ENCODE measurements at regions not wholly inside any gene's neighbourhood (a gene's known extent, or its start where the extent isn't known, plus 50 kb on each side); places are given as distances from the start of the nearest gene placed in this dataset.
"Not testable (repeated sequence)": the region's sequence is repeated elsewhere in the genome, so short reads cannot be mapped to it uniquely, and the experiment has no call there.

DNA sequence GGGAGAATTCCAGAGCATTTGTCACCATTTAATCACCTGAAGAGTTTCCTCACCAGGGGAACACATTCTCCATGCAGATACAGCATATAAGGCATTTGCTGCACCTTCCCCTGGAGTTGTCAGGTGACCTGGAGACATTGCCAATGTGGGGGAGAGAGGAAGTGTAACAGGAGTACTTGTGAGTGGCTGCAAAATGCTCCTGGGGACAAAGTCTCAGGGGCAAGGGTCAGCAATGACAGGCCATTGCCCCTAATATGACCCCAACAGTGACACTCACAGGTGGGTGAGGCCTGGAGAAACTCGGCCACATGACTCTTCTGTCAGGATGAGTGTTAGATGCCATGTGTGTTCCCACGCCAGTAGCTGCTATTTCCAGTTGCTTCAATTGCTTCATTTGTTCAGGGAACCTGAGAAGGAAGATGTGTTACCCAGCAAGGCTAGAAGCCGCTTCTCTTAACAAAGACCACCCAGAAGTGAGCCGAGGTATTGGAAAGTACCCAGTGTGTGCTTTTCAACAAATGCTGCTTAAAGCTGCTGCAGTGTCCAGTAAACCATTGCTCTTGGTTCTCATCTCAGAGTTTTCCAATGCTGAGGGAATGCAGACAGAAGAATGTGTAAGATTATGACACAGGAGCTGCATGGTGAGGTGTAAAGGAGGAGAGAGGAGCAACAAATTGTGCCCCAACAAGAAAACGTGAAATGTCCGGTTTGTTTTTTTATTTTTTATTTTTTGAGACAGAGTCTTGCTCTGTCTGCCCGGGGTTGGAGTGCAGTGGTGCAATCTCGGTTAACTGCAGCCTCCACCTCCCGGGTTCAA is 128.2 kb upstream of the SLC44A1 start:
- no peak for DNase-seq

DNA sequence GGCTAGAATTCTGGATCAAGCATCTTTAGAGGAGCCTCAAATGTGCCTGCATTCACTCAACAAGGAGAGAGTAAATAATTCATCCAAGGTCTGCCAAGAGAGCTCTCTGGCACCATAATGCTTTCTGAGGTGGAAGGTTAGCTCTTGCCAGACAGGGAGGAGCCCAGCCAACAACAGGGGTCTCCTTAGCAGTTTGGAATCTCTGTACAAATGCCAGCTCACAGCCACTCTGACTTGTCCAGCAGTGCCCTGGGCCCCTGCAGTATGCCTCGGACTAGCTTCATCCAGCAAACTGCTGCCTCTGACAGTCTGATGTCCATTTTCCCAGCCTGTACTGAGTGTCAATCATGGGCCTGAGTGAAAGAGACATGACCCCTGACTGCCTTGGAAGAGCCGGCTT is 127.2 kb upstream of the SLC44A1 start:
- no peak for DNase-seq

- no peak for DNase-seq
These were observed 125.8 kb upstream of the SLC44A1 start for GRCh38 chr9:105118636-105119035.

DNA sequence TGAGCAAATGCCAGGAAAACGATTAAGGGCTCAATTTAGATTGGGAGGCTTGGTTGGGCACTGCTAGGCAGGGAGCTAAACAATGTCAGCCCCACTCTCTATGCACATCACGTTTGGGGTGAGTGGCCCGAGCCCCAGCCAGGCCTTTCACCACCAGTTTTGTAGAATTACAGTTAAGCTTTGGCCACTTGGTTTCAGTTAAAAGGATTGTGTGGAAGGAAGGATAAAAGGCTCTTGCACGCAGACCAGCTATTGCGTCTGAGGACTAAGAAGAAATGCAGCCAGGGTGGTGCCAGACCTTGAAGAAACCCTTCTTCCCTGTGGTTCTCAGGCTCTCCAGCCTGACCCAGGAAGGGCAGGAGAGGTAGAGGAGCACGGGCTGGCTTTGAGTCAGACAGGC is 125.3 kb upstream of the SLC44A1 start:
- no peak for DNase-seq

DNA sequence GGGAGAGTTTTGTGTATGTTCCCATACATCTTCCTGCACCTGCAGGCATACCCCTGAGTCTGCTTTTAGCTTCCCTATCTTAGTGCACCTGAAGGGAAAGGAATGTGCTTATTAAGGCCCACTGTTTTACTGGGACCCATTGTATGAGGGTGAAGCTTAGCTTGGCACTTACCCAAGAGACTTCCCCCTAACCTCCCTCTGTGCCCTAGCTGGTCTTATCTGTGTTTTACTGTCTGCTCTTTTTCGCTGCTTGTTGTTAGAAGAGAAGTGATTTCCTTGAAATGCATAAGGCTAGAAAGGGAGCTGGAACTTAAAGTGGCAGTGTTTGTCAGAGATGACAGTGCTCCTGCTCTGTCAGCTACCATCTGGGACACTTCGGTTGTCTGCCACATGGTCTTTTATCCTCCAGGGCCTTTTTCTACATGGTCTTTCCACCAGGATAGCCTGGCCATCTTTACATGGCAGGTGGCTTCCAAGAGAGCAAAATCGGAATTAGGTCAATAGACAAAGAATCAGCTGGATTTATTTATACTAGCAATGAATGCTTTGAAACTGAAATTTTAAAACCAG is 122.5 kb upstream of the SLC44A1 start:
- no peak for DNase-seq

DNA sequence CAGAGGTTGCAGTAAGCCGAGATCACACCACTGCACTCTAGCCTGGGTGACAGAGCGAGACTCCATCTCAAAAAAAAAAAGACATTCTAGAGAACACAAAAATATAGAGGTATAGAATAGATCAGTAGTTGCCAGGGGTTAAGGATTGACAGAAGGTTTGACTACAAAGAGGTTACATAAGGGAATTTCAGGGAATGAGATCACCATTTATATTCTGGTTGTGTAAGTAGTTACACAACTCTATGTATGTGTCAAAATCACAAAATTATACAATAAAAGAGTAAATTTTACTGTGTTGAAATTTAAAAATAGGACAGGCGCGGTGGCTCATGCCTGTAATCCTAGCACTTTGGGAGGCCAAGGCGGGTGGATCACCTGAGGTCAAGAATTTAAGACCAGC is 119.9 kb upstream of the SLC44A1 start:
- DNase-seq, result not testable (repeated sequence)

DNA sequence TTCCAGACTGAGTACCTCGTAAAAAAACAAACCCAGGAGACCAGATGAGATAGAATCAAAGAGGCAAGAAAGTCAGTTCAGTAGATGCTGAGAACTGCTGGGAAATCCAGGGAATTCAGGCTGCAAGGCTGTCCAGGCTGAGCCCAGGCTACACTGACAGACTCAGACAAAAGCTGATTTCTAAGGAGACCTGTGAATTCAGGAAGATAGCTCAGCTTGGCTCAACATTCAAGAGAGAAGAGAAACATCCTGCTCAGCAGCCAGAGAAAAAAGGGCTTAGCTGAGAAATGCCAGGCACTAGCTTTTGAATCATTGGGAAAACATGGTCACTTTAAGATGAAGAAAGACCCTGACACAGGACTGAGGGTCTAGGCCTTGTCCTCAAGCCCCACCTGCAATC is 118.2 kb upstream of the SLC44A1 start:
- no peak for DNase-seq

GRCh38 chr9:105127863-105128220 is 116.6 kb upstream of the SLC44A1 start:
- peak; percentile 30 to 43 for DNase-seq

GRCh38 chr9:105128908-105129600 is 115.4 kb upstream of the SLC44A1 start:
- no peak for DNase-seq

DNA sequence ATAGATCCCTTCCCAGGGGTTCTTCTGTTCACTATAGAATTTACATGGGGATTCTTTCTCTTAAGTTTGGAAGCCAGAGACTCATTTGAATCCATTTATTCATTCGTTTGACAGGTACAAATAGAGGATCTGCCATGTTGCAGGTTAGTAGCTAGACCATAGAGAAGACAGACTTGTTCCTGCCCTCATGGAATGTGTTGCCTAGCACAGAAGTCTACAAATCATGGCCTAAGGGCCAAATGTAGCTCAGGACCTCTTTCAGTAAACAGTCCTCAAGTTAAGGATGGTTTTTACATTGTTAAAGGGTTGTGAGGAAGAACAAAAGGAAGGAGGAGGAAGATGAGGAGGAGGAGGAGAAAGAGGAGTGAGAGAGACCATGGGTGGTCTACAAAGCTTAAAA is 114.7 kb upstream of the SLC44A1 start:
- no peak for DNase-seq

- no peak for DNase-seq
These were observed 112.5 kb upstream of the SLC44A1 start for GRCh38 chr9:105131981-105132380.

DNA sequence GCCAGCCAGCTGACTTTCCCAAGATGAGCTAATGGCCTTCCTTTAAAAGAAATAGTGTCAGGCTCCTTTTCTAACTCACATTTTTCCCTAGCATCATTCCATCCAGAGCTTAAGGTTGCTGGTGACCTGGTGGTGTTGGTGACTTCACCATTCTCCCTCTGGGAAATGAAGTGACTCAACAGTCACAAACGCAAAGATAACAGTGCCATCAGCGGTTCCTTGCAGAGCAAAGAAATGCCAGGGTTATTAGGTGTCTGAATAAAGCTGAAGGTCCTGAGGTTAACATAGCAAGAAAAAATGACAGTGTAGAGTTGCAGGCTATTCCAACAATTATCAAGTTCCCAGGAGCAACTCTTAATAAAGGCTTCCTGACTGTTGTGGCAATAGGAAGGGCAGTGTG is 111.8 kb upstream of the SLC44A1 start:
- no peak for DNase-seq

DNA sequence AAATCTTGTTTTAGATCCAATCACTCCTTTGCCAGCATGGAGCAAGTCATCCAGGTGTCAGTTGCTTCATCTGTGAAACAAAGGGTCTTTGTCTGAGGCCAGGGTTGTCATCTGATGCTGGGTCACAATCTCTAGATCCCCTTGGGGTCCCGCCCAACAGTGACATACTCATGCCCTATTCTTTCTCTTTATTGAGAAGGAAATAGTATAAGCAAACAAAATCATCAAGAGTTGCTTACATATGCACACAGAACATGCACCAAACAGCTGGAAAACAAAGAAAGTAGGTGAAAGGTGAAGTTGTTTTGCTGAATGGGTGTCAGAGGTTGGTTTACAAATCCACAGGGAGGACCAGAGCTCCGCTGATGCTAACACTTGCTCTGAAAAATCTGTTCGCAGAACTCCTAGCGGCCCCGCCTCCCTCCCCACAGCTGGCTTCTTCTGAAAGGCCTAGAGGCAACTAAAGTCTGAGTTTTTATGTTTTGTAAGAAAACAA is 106.1 kb upstream of the SLC44A1 start:
- DNase-seq, result no peak

GRCh38 chr9:105141146-105141975 is 103.1 kb upstream of the SLC44A1 start:
- no peak for DNase-seq

GRCh38 chr9:105141976-105142250 is 102.5 kb upstream of the SLC44A1 start:
- DNase-seq, result no peak

- DNase-seq, result no peak
These were observed 101.9 kb upstream of the SLC44A1 start for GRCh38 chr9:105142406-105143135.

- no peak for DNase-seq
These were observed 101.4 kb upstream of the SLC44A1 start for GRCh38 chr9:105143136-105143430.

- no peak for DNase-seq
These were observed 100.4 kb upstream of the SLC44A1 start for GRCh38 chr9:105144076-105144475.

DNA sequence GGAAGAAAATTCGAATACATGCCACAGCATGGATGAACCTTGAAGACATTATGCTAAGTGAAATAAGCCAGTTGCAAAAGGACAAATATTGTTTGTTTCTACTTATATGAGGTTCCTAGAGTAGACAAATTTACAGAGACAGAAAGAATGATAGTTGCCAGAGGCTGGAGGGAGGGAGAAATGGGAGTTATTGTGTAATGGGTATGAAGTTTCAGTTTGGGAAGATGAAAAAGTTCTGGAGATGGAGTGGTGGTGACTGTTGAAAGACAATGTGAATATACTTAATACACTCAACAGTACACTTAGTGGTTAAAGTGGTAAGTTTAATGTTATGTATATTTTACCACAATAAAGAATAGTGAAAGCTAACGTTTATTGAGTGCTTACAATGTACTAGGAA is 99.6 kb upstream of the SLC44A1 start:
- no peak for DNase-seq

DNA sequence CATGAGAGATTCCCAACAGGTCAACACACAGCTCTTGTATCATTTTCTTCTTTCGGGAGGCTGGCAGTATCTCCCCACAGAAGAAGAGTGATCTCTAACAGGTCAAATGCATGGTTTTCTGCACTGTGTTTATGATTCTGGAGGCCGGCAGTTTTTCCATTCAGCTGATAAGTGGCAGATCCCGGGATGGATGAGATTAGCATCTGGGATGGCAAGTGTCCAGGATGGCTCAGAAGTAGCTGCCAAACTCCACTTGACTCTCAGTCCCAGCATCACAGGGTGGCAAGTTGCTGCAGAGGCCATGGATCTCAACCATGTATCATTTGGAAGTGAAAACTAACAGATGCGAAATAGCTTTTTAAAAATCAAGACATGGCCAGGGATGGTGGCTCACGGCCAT is 97.8 kb upstream of the SLC44A1 start:
- no peak for DNase-seq

DNA sequence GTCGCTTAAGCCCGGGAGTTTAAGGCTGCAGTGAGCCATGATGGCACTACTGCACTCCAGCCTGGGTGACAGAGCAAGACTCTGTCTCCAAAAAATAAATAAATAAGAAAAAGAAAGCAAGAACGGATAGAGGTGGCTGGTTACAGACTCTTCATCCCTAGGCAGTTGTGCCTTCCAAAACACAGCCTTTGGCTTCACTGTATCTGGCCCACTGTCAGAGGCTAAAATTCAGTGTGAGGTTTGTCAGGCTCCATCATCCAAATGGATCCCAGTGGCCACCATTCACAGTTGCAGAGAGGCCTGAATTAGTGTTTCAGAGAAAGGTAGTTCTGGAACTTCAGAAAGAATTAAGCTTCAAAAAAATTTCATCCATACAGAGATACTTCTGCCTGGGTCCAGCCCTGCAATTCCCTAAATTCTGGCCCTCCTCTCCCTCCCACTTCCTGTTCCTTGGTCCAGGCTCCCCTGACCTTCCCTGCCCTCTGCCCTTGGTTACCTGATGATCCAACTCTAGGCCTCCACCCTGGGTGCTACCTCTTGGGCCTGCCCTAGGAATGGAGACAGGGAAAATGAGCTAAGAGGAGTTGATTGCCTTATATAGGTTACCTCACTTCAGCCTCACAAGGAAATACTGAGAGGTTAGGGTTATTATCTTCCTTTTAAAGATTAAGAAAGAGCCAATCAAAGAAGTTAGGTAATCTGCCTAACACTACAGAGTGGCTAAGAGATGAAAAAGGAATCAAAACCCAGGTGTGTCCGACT is 97.2 kb upstream of the SLC44A1 start:
- no peak for DNase-seq

DNA sequence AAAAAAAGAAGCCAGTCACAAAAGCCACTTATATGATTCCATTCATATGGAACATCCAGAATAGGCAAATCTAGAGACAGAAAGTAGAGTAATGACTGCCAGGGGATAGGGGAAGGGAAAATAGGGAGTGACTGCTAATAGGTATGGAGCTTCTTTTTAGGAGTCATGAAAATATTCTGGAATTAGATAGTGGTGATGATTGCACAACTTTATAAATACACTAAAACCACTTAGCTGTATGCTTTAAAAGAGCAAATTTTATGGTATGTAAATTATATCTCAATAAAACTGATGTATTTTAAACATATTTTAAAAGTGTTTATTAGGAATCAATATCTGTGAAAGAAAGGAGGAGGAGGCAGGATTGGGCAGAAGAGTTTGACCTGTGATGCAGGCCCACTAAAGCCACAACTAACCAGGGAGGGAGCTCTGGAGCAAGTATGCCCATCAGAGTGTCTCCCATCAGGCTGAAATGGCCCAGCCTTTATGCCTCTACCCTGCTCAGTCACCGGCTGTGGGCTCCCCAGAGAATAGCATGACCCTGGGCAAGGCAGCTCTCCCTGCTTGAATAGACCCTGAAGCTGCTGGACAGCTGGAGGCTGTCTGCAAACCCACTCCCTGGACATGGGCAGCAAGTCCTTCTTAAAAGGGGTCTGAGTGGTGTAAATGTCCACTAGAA is 96.0 kb upstream of the SLC44A1 start:
- DNase-seq, result no peak

All from activated T-cell treated with anti-CD3 and anti-CD28 coated beads, Interleukin-2, amount 50 U/mL, for 48 hours (primary cell).